NCI-H345 treated with DMSO at 0.1 percent for 48 hours (cell line): ENCODE measurements at regions not wholly inside any gene's neighbourhood (a gene's known extent, or its start where the extent isn't known, plus 50 kb on each side); places are given as distances from the start of the nearest gene placed in this dataset.

Experiments used
- DNase-seq: peaks from one replicate; lab custom pipeline; 2025; ENCODE audit not compliant: unreplicated experiment; lab: John Stamatoyannopoulos, UW

- DNase-seq: no peak
These were observed 321.5 kb downstream of the BRINP1 start for GRCh38 chr9:119047513-119048307.

- DNase-seq: no peak
These were observed 319.0 kb downstream of the BRINP1 start for GRCh38 chr9:119050281-119050680.

DNA sequence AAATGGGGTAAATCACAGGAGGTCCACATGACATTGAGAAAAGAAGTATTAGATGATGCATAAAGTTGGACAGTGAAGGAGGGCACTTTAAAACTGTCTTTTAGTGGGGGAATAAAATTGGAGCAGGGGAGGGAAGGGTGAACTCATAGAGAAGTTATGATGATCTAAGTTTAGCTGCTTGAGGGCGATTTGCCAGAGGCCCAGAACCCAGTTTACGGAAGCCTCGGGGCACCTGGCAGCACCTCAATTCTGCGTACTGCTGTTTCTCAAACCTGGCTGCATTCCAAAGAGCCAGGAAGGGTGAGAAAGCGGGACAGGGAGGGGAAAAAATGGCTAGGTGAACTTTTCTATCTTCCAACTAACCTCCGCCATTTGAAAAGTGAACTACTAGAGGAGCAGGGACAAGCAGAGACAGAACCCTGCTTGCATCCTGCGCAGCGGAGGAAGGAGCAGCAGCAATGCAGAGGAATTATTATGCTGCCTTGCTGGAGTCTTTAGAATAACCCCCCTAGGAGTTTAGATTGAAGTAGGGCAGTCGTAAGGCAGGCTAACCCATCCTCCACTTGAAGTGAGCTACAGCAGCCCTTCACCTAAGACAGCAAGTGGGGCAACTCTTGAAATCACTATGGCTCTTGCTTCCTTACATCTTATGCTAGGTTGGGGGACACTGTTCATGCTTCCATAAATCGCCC, 316.8 kb downstream of the BRINP1 start:
- no peak for DNase-seq

GRCh38 chr9:119053070-119053469, 316.2 kb downstream of the BRINP1 start:
- no peak for DNase-seq

DNA sequence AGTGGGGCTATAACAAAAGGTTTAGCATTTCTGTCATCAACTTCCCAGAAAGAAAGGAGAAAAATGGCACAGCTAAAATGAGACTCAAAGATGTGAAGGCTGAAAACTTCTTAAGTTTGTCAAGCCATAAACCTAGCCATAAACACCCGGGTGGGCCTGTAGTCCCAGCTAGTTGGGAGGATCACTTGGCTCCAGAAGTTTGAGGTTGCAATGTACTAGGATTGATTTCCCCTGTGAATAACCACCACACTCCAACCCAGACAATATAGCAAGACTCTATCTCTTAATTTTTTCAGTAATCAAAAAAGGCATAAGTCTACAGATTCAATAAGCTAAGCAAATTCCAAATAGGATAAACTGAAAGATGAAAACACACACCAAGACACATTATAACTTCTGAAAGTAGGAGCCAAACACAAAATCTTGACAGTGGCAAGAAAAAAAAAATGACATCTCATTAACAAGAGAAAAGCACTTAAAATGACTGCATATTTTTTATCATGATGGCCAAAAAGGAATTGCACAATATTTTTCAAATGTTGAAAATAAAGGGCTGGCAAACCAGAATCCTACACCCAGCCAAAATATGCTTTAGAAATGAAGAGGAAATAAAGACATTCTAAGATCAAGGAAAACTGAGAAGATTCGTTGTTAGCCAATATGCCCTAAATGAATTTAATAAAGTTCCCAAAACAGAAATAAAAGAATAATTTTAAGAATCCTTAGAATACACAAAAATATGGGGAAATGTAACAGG, 308.4 kb downstream of the BRINP1 start:
- no peak for DNase-seq

- no peak for DNase-seq
These were observed 297.6 kb downstream of the BRINP1 start for GRCh38 chr9:119071636-119072035.

DNA sequence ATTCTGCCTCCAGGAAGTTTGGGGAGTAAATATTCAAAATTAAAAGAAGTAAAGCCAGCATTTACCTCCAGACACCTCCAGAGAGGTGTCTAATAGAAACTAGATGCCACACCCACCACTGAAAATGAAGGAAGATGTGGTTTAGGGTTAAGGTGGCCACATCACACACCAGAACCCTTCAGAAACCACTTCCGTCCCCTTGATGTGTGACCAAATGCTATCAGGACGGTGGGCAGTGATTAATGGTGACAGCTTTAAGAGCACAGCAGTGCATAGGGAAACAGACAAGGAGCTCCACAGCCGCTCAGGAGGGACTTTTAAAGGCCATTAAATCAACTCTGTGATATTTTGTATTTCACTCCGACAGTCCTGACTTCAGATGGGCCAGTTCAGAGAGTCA, 295.2 kb downstream of the BRINP1 start:
- DNase-seq: no peak

GRCh38 chr9:119078015-119078414, 291.2 kb downstream of the BRINP1 start:
- peak; percentile 90 for DNase-seq

DNA sequence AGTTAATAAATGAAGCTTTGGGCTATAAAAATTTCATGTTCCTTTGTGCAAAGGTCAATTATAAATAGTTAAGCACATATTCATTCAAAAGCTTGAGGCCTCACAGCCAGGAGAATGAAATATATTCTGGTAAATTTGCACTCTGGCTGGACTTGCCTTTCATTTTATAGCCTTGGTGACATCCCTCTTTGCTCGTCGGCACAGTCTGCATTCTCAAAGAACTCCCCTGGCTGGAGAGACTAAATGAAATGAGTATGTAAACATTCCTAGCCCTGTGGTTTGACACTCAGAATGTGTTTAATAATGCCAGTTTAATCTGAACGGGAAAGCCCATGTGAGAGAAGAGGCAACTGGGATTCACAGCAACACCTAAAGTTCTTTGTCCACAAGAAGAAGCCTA, 285.6 kb downstream of the BRINP1 start:
- DNase-seq: peak; percentile 25

- no peak for DNase-seq
These were observed 282.6 kb downstream of the BRINP1 start for GRCh38 chr9:119086590-119086989.

DNA sequence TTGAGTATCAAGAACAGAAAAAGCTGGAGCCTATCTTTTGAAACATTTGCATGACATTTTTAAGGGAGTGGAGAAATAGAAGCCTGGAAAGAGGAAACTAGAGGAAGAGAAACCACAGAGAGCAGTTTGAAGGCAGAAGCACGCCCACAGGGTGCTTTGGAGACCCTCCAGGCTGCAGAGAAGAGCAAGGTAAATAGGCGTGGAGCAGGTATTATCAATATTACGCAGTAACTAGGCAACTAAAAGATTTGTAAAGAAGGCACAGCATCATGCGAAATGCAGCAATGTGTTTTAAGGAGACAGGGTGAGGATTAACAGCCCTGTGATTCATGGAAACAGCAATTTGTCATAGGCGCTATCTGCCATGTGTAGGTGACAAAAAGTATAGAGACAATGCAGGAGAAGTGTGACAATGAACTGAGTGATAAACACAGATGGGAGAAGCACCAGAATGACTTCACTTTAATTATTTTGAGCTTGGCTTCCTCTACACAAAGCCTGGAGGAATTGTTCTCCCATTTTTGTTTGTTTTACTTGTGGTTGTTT, 281.2 kb downstream of the BRINP1 start:
- peak; percentile 86 for DNase-seq

- no peak for DNase-seq
These were observed 278.2 kb downstream of the BRINP1 start for GRCh38 chr9:119091074-119091473.

- no peak for DNase-seq
These were observed 277.1 kb downstream of the BRINP1 start for GRCh38 chr9:119092125-119092524.

GRCh38 chr9:119094086-119094485, 275.1 kb downstream of the BRINP1 start:
- DNase-seq: no peak

DNA sequence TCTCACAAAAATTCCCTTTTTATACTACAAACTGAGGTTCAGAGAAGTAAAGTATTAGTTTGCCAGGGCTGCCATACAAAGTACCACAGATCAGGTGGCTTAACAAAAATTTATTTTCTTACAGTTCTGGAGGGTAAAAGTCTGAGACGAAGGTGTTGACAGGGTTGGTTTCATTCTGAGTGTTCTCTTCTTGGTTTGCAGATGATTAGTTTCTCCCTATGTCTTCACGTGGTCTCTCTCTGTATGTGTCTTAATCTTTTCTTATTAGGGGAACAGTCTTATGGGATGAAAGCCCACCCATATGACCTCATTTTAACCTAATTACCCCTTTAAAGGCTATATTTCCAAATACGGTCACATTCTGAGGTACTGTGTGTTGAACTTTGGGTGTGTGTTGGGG, 274.2 kb downstream of the BRINP1 start:
- no peak for DNase-seq

DNA sequence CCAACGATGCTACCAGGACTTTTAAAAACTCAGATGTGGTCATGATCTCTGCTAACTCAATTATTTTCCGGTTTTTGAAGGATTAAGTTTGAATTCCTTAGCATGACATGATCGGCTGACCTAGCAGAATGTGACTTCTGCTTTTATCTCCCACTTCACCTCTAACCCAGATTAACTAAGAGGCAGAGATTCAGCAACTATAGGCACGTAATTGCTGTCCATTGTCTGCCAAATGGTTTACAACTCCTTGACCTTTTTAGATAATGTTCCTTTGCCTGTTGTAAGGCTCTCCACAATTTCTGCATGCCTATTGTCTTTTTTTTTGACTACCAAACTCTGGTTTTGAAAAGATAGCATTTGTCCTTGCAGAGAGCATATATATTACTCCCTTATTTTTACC, 268.2 kb downstream of the BRINP1 start:
- DNase-seq: no peak

GRCh38 chr9:119114681-119115080, 254.6 kb downstream of the BRINP1 start:
- no peak for DNase-seq
